A673 (cell line): ENCODE measurements at regions not wholly inside any gene's neighbourhood (a gene's known extent, or its start where the extent isn't known, plus 50 kb on each side); places are given as distances from the start of the nearest gene placed in this dataset.

ENCODE experiments used
- CTCF ChIP-seq: fragments of 300-800, 200-600 bp; sonication (generic); conservative IDR thresholded peaks from 2 replicates; pipeline ENCODE4 v1.5.1; 2017; ENCODE audit warnings: low read depth, mild to moderate bottlenecking, antibody characterized with exemption, low read length, moderate library complexity, mixed read lengths
- EZH2 ChIP-seq: fragments of 200-600 bp; sonication (generic); IDR thresholded peaks from 2 replicates; pipeline ENCODE4 v1.6.1; 2017; ENCODE audit warnings: borderline replicate concordance, low read depth, mild to moderate bottlenecking, mixed read lengths, antibody characterized with exemption, low read length; ENCODE audit not compliant: poor library complexity, severe bottlenecking

- TF ChIP-seq EZH2 = no peak
- no peak for TF ChIP-seq CTCF
Measured at GRCh38 chr3:118128886-118129285, 905.8 kb downstream of the IGSF11 start.
